ENCODE measurements at regions not wholly inside any gene's neighbourhood (a gene's known extent, or its start where the extent isn't known, plus 50 kb on each side); places are given as distances from the start of the nearest gene placed in this dataset.

GRCh38 chrX:42946544-42947194 lies 168.7 kb upstream of the PPP1R2C start:
- no peak for DNase-seq

GRCh38 chrX:42948723-42949657 lies 171.0 kb upstream of the PPP1R2C start:
- no peak for DNase-seq

GRCh38 chrX:42951747-42952146 lies 173.8 kb upstream of the PPP1R2C start:
- DNase-seq = no peak

- no peak for DNase-seq
Observed at GRCh38 chrX:42952621-42953020, 174.7 kb upstream of the PPP1R2C start.

GRCh38 chrX:42954880-42955279 lies 176.9 kb upstream of the PPP1R2C start:
- DNase-seq = no peak

GRCh38 chrX:42955349-42955748 lies 177.4 kb upstream of the PPP1R2C start:
- DNase-seq = peak; percentile 66

GRCh38 chrX:42967681-42968300 lies 189.8 kb upstream of the PPP1R2C start:
- DNase-seq = no peak

GRCh38 chrX:42973321-42973720 lies 195.4 kb upstream of the PPP1R2C start:
- peak; percentile 4 for DNase-seq

- no peak for DNase-seq
Observed at GRCh38 chrX:42975906-42976305, 197.9 kb upstream of the PPP1R2C start.

GRCh38 chrX:42976746-42977366 lies 198.9 kb upstream of the PPP1R2C start:
- DNase-seq = no peak

- no peak for DNase-seq
Observed at GRCh38 chrX:42978655-42979379, 200.9 kb upstream of the PPP1R2C start.

- no peak for DNase-seq
Observed at GRCh38 chrX:42988700-42989099, 210.7 kb upstream of the PPP1R2C start.

- DNase-seq = no peak
Observed at GRCh38 chrX:42992199-42992943, 214.4 kb upstream of the PPP1R2C start.

GRCh38 chrX:42996861-42997260 lies 218.9 kb upstream of the PPP1R2C start:
- DNase-seq = no peak

- peak; percentile 63 for DNase-seq
Observed at GRCh38 chrX:43000121-43000520, 222.2 kb upstream of the PPP1R2C start.

GRCh38 chrX:43002526-43003203 lies 224.7 kb upstream of the PPP1R2C start:
- DNase-seq = no peak

GRCh38 chrX:43003204-43003565 lies 225.2 kb upstream of the PPP1R2C start:
- DNase-seq = no peak

GRCh38 chrX:43003939-43004338 lies 226.0 kb upstream of the PPP1R2C start:
- DNase-seq = no peak

- no peak for DNase-seq
Observed at GRCh38 chrX:43005561-43005960, 227.6 kb upstream of the PPP1R2C start.

GRCh38 chrX:43008356-43008755 lies 230.4 kb upstream of the PPP1R2C start:
- DNase-seq = no peak

- no peak for DNase-seq
Observed at GRCh38 chrX:43016021-43016420, 238.1 kb upstream of the PPP1R2C start.
